ENCODE measurements at regions not wholly inside any gene's neighbourhood (a gene's known extent, or its start where the extent isn't known, plus 50 kb on each side); places are given as distances from the start of the nearest gene placed in this dataset.

GRCh38 chr4:8675906-8676305 lies 83.3 kb downstream of the CPZ start:
- TF ChIP-seq ZNF384 (IDR thresholded peaks at IDR 0.05) (no peak), ARNT (IDR thresholded peaks at IDR 0.05) (no peak), ELF4 (IDR thresholded peaks at IDR 0.05) (no peak), TARDBP (IDR thresholded peaks at IDR 0.05) (no peak), SP1 (IDR thresholded peaks at IDR 0.05) (no peak), FOXA1 (IDR thresholded peaks at IDR 0.05) (no peak), NFRKB (IDR thresholded peaks at IDR 0.05) (no peak), LEF1 (IDR thresholded peaks at IDR 0.05; ENCODE audit: borderline replicate concordance) (no peak), PKNOX1 (IDR thresholded peaks at IDR 0.05) (no peak)
